Liver (tissue), 8 donors: ENCODE measurements at regions not wholly inside any gene's neighbourhood (a gene's known extent, or its start where the extent isn't known, plus 50 kb on each side); places are given as distances from the start of the nearest gene placed in this dataset.
A peak's percentile ranks its signal among the peaks of the same experiment; 100 is the strongest.

ENCODE experiments used
- DNase-seq: peaks from one replicate; pipeline ENCODE4 v3.0.0-alpha.2; 2017; ENCODE audit warnings: low spot score
- H3K27ac ChIP-seq, 2 donors: one replicate each; pipeline ENCODE4 v1.7.0; 2013; ENCODE audit warnings: inconsistent platforms in 2 of 2, low read length in 2 of 2, control low read depth in 1 of 2, low read depth in 1 of 2, mild to moderate bottlenecking in 1 of 2
- H3K27me3 ChIP-seq, 4 donors: one replicate each; pipeline versions ENCODE4 v1.6.1 to v1.7.0; 2013; ENCODE audit warnings: low read length in 3 of 4, inconsistent platforms in 1 of 4, mild to moderate bottlenecking in 1 of 4, moderate library complexity in 1 of 4; ENCODE audit not compliant: control insufficient read depth in 4 of 4, insufficient read depth in 4 of 4
- H3K36me3 ChIP-seq, 4 donors: one replicate each; pipeline versions ENCODE4 v1.6.1 to v1.7.0; 2013; ENCODE audit warnings: low read length in 3 of 4, mild to moderate bottlenecking in 3 of 4, low read depth in 1 of 4, moderate library complexity in 1 of 4; ENCODE audit not compliant: control insufficient read depth in 4 of 4, insufficient read depth in 3 of 4
- H3K4me1 ChIP-seq, 4 donors: one replicate each; pipeline versions ENCODE4 v1.6.1 to v1.7.0; 2013; ENCODE audit warnings: low read length in 3 of 4, mild to moderate bottlenecking in 3 of 4, moderate library complexity in 1 of 4; ENCODE audit not compliant: control insufficient read depth in 4 of 4, insufficient read depth in 4 of 4
- H3K4me3 ChIP-seq, 3 donors: one replicate each; pipeline versions ENCODE4 v1.6.1 to v1.7.0; 2013; ENCODE audit warnings: low read length in 3 of 3, control low read depth in 1 of 3, low read depth in 1 of 3, mild to moderate bottlenecking in 1 of 3
- H3K9ac ChIP-seq, 2 donors: one replicate each; pipeline ENCODE4 v1.7.0; 2013; ENCODE audit warnings: low read length in 2 of 2, mild to moderate bottlenecking in 2 of 2, moderate library complexity in 2 of 2, control low read depth in 1 of 2, low read depth in 1 of 2
- H3K9me3 ChIP-seq, 4 donors: one replicate each; pipeline versions ENCODE4 v1.6.1 to v1.7.0; 2013; ENCODE audit warnings: low read length in 3 of 4; ENCODE audit not compliant: control insufficient read depth in 4 of 4
- ATF3 ChIP-seq: IDR thresholded peaks from 2 replicates; pipeline ENCODE4 v1.6.1; 2016; ENCODE audit warnings: antibody characterized with exemption
- CTCF ChIP-seq: fragments of 150-350 bp; IDR thresholded peaks from 2 replicates; pipeline ENCODE4 v1.5.1; 2017; ENCODE audit warnings: improper control_type of control experiment, low read depth, low read length; ENCODE audit not compliant: missing input control
- GABPA ChIP-seq, 2 donors: IDR thresholded peaks in 1 of 2; conservative IDR thresholded peaks in 1 of 2; 2 replicates each; pipeline ENCODE4 v1.6.1; 2016; ENCODE audit warnings: antibody characterized with exemption in 2 of 2, mild to moderate bottlenecking in 1 of 2, moderate library complexity in 1 of 2
- HNF4A ChIP-seq, 2 donors: conservative IDR thresholded peaks; 2 replicates each; pipeline ENCODE4 v1.6.1; 2016; ENCODE audit warnings: antibody characterized with exemption in 2 of 2, mild to moderate bottlenecking in 2 of 2
- JUND ChIP-seq, 2 donors: IDR thresholded peaks; 2 replicates each; pipeline ENCODE4 v1.6.1; 2016; ENCODE audit warnings: antibody characterized with exemption in 2 of 2
- RAD21 ChIP-seq, 2 donors: IDR thresholded peaks; 2 replicates each; pipeline ENCODE4 v1.6.1; 2016; ENCODE audit warnings: antibody characterized with exemption in 2 of 2, mild to moderate bottlenecking in 2 of 2
- REST ChIP-seq: IDR thresholded peaks from 2 replicates; pipeline ENCODE4 v1.6.1; 2016; ENCODE audit warnings: antibody characterized with exemption, mild to moderate bottlenecking
- SP1 ChIP-seq: IDR thresholded peaks from 2 replicates; pipeline ENCODE4 v1.6.1; 2018; ENCODE audit warnings: antibody characterized with exemption, mild to moderate bottlenecking
- TAF1 ChIP-seq: conservative IDR thresholded peaks from 2 replicates; pipeline ENCODE4 v1.6.1; 2016; ENCODE audit warnings: antibody characterized with exemption, mild to moderate bottlenecking
- ZBTB33 ChIP-seq: IDR thresholded peaks from 2 replicates; pipeline ENCODE4 v1.6.1; 2016; ENCODE audit warnings: antibody characterized with exemption
- WGBS: extraction: QIAGEN DNeasy Blood & Tissue Kit; methylation state at CpG from one replicate; pipeline ENCODE4 v1.1.7; 2013; 5-methylcytosine and 5-hydroxymethylcytosine counted together
- donor health status: healthy.
- donor health status: healthy.
- donor health status: healthy.
- donor health status: healthy.
- donor health status: healthy.

GRCh38 chr11:129749141-129749540 is 66.5 kb upstream of the TMEM45B start (continued):
- TF ChIP-seq REST: no peak
- no peak for TF ChIP-seq RAD21 (IDR thresholded peaks at IDR 0.05)
- no peak for TF ChIP-seq CTCF
- TF ChIP-seq ATF3: no peak

GRCh38 chr11:129750343-129751292 is 65.0 kb upstream of the TMEM45B start:
- Histone ChIP-seq H3K9me3 (no peaks in the 10 kb centered on the region), H3K9ac (no peak overlapping the region), H3K4me1 (peaks cover 1 to 7% (median 4%) of the 10 kb centered on the region in 4 donors), H3K36me3 (no peaks in the 10 kb centered on the region), H3K4me3 (peak overlapping the region in 1 of 3 donors; percentile 13), H3K27me3 (no peaks in the 10 kb centered on the region), H3K27ac (no peak overlapping the region)
- TF ChIP-seq SP1 (no peak), HNF4A (conservative IDR thresholded peaks at IDR 0.05) (no peak), GABPA (IDR thresholded peaks at IDR 0.05 in 1 of 2, conservative IDR thresholded peaks at IDR 0.05 in 1 of 2) (no peak), JUND (IDR thresholded peaks at IDR 0.05) (no peak), RAD21 (IDR thresholded peaks at IDR 0.05) (peak; percentile 85 to 88), ZBTB33 (no peak), CTCF (peak; percentile 100), TAF1 (no peak)
- WGBS: 21% methylated on average over 57 of the region's 57 CpGs
- DNase-seq: peak; percentile 88
